H1 (cell line): ENCODE measurements at regions not wholly inside any gene's neighbourhood (a gene's known extent, or its start where the extent isn't known, plus 50 kb on each side); places are given as distances from the start of the nearest gene placed in this dataset.

ENCODE experiments used
- POLR2A ChIP-seq, 2 experiments: IDR thresholded peaks; 1 replicate in 1 of 2; 2 replicates in 1 of 2; pipeline ENCODE4 v1.6.1; 2011; ENCODE audit warnings: low read depth in 2 of 2, low read length in 2 of 2, mild to moderate bottlenecking in 2 of 2; ENCODE audit errors: control extremely low read depth in 1 of 2
- RNF2 ChIP-seq: fragments of 200-900, 300-1000 bp; sonication (generic); IDR thresholded peaks from 2 replicates; pipeline ENCODE4 v1.7.1; 2016; ENCODE audit warnings: borderline replicate concordance, low read depth, mild to moderate bottlenecking, antibody characterized with exemption, low read length; ENCODE audit not compliant: poor library complexity, severe bottlenecking; ENCODE audit errors: missing control alignments
- SAP30 ChIP-seq: fragments of 300-600 bp; sonication (generic); IDR thresholded peaks from 2 replicates; pipeline ENCODE4 v1.7.1; 2012; ENCODE audit warnings: low read length, moderate library complexity, mild to moderate bottlenecking, inconsistent platforms; ENCODE audit not compliant: insufficient read depth, insufficient replicate concordance
- TF ChIP-seq, protein P1 (sequence below), 3 experiments: IDR thresholded peaks; 1 replicate in 2 of 3; 2 replicates in 1 of 3; pipeline versions ENCODE4 v1.5.1 to v1.6.1; 2011; ENCODE audit warnings: low read length in 3 of 3, mild to moderate bottlenecking in 3 of 3, inconsistent platforms in 2 of 3, low read depth in 1 of 3, moderate library complexity in 1 of 3; ENCODE audit not compliant: insufficient read depth in 1 of 3; ENCODE audit errors: control extremely low read depth in 1 of 3

DNA sequence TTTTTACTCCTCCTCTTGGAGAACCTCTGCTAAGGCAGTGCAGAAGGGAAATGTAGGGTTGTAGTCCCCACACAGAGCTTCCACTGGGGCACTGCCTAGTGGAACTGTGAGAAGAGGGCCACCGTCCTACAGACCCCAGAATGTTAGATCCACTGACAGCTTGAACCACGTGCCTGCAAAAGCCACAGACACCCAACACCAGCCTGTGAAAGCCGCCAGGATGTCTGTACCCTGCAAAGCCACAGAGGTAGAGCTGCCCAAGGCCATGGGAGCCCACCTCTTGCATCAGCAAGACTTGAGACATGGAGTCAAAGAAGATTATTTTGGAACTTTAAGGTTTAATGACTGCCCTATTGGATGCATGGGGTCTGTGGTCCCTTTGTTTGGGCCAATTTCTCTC, 112.1 kb downstream of the RSL24D1 start:
- TF ChIP-seq RNF2 (no peak), POLR2A (IDR thresholded peaks at IDR 0.05; ENCODE audit: control extremely low read depth in 1 of 2, low read depth in 2 of 2, low read length in 2 of 2) (no peak), SAP30 (no peak)
- TF ChIP-seq, protein P1, sequence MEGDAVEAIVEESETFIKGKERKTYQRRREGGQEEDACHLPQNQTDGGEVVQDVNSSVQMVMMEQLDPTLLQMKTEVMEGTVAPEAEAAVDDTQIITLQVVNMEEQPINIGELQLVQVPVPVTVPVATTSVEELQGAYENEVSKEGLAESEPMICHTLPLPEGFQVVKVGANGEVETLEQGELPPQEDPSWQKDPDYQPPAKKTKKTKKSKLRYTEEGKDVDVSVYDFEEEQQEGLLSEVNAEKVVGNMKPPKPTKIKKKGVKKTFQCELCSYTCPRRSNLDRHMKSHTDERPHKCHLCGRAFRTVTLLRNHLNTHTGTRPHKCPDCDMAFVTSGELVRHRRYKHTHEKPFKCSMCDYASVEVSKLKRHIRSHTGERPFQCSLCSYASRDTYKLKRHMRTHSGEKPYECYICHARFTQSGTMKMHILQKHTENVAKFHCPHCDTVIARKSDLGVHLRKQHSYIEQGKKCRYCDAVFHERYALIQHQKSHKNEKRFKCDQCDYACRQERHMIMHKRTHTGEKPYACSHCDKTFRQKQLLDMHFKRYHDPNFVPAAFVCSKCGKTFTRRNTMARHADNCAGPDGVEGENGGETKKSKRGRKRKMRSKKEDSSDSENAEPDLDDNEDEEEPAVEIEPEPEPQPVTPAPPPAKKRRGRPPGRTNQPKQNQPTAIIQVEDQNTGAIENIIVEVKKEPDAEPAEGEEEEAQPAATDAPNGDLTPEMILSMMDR (IDR thresholded peaks at IDR 0.05; ENCODE audit: control extremely low read depth in 1 of 3, insufficient read depth in 1 of 3, low read depth in 1 of 3, low read length in 3 of 3), result no peak
